ENCODE measurements at regions not wholly inside any gene's neighbourhood (a gene's known extent, or its start where the extent isn't known, plus 50 kb on each side); places are given as distances from the start of the nearest gene placed in this dataset.

DNA sequence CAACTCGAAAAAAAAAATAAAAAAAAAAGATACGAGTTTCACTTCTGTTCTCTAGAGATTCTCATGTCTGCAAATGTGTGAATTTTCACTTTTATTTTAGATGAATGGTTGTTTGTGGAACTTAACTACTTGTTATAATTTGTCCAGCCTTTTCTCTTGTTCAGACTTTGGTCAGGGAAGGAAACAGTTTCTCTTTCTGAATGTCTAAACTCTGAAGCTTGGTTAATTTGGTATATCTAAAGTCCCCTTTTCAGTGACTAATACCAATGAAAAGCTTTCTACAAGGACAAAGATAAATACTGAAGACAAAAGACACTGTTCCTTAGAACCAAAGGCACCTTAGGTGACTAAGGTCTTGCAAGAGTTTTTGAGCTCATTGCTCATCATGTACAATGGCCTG lies 144.4 kb upstream of the PIEZO2 start:
- TF ChIP-seq EGR1 (IDR thresholded peaks at IDR 0.05; ENCODE audit: low read depth in 2 of 2) (no peak), JUND (IDR thresholded peaks at IDR 0.05) (no peak), HNF4G (IDR thresholded peaks at IDR 0.05) (no peak), FOXA2 (IDR thresholded peaks at IDR 0.05) (no peak), RAD21 (IDR thresholded peaks at IDR 0.05) (no peak), GABPA (IDR thresholded peaks at IDR 0.05 in 1 of 2, conservative IDR thresholded peaks at IDR 0.05 in 1 of 2) (no peak), HNF4A (conservative IDR thresholded peaks at IDR 0.05) (no peak), NR2F2 (IDR thresholded peaks at IDR 0.05) (no peak), TAF1 (conservative IDR thresholded peaks at IDR 0.05) (no peak), YY1 (IDR thresholded peaks at IDR 0.05) (no peak), SP1 (IDR thresholded peaks at IDR 0.05) (no peak)
- TF ChIP-seq, protein P1, sequence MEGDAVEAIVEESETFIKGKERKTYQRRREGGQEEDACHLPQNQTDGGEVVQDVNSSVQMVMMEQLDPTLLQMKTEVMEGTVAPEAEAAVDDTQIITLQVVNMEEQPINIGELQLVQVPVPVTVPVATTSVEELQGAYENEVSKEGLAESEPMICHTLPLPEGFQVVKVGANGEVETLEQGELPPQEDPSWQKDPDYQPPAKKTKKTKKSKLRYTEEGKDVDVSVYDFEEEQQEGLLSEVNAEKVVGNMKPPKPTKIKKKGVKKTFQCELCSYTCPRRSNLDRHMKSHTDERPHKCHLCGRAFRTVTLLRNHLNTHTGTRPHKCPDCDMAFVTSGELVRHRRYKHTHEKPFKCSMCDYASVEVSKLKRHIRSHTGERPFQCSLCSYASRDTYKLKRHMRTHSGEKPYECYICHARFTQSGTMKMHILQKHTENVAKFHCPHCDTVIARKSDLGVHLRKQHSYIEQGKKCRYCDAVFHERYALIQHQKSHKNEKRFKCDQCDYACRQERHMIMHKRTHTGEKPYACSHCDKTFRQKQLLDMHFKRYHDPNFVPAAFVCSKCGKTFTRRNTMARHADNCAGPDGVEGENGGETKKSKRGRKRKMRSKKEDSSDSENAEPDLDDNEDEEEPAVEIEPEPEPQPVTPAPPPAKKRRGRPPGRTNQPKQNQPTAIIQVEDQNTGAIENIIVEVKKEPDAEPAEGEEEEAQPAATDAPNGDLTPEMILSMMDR (IDR thresholded peaks at IDR 0.05; ENCODE audit: low read depth, low read length, missing input control) = no peak
- TF ChIP-seq, protein P2, sequence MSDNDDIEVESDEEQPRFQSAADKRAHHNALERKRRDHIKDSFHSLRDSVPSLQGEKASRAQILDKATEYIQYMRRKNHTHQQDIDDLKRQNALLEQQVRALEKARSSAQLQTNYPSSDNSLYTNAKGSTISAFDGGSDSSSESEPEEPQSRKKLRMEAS (IDR thresholded peaks at IDR 0.05) = no peak
- TF ChIP-seq, protein P3, sequence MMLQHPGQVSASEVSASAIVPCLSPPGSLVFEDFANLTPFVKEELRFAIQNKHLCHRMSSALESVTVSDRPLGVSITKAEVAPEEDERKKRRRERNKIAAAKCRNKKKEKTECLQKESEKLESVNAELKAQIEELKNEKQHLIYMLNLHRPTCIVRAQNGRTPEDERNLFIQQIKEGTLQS (IDR thresholded peaks at IDR 0.05) = no peak

DNA sequence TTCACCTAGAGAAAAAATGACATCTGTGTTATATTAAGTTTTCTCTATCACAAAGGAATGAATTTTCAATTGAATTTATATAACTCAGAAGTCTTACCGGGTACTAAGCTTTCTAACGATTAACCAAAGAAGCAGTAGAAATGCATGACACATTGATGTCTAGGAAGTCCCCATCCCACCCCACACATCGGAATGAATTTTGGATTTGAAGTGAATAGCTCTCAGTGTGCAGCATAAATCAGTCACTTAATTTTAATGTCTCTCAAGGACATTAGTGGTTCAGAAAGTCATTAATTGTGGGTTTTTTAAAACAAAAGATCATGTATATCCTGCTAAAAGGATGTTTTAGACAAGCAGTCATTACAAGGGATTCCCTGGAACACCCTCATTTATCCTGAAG lies 141.4 kb upstream of the PIEZO2 start:
- no peak for DNase-seq (ENCODE audit: low spot score)
- no peak overlapping the region for H3K27ac ChIP-seq (ENCODE audit: low read depth in 1 of 2, low read length in 2 of 2)
- H3K36me3 ChIP-seq (ENCODE audit: control insufficient read depth in 4 of 4, insufficient read depth in 3 of 4, low read depth in 1 of 4, low read length in 3 of 4) = no peaks in the 10 kb centered on the region
- no peaks in the 10 kb centered on the region for H3K27me3 ChIP-seq (ENCODE audit: control insufficient read depth in 4 of 4, insufficient read depth in 4 of 4, low read length in 3 of 4)
- H3K4me3 ChIP-seq (ENCODE audit: low read depth in 1 of 3, low read length in 3 of 3) = no peak overlapping the region
- H3K9me3 ChIP-seq (ENCODE audit: control insufficient read depth in 4 of 4, low read length in 3 of 4) = no peaks in the 10 kb centered on the region
- H3K4me1 ChIP-seq (ENCODE audit: control insufficient read depth in 4 of 4, insufficient read depth in 4 of 4, low read length in 3 of 4) = no peaks in the 10 kb centered on the region
- 86% methylated on average over 3 of the region's 3 CpGs for WGBS
- no peak overlapping the region for H3K9ac ChIP-seq (ENCODE audit: low read depth in 1 of 2, low read length in 2 of 2)
- TF ChIP-seq SP1 (IDR thresholded peaks at IDR 0.05) = no peak

More for the DNA sequence above, 144.4 kb upstream of the PIEZO2 start:
- no peak overlapping the region for H3K9ac ChIP-seq (ENCODE audit: low read depth in 1 of 2, low read length in 2 of 2)
- H3K27ac ChIP-seq (ENCODE audit: low read depth in 1 of 2, low read length in 2 of 2) = no peak overlapping the region
- H3K4me1 ChIP-seq (ENCODE audit: control insufficient read depth in 4 of 4, insufficient read depth in 4 of 4, low read length in 3 of 4) = no peaks in the 10 kb centered on the region
- H3K4me3 ChIP-seq (ENCODE audit: low read depth in 1 of 3, low read length in 3 of 3) = no peak overlapping the region
- H3K9me3 ChIP-seq (ENCODE audit: control insufficient read depth in 4 of 4, low read length in 3 of 4) = no peaks in the 10 kb centered on the region
- no peaks in the 10 kb centered on the region for H3K27me3 ChIP-seq (ENCODE audit: control insufficient read depth in 4 of 4, insufficient read depth in 4 of 4, low read length in 3 of 4)
- no peaks in the 10 kb centered on the region for H3K36me3 ChIP-seq (ENCODE audit: control insufficient read depth in 4 of 4, insufficient read depth in 3 of 4, low read depth in 1 of 4, low read length in 3 of 4)
- 75% methylated on average over 2 of the region's 2 CpGs for WGBS
- no peak for DNase-seq (ENCODE audit: low spot score)

DNA sequence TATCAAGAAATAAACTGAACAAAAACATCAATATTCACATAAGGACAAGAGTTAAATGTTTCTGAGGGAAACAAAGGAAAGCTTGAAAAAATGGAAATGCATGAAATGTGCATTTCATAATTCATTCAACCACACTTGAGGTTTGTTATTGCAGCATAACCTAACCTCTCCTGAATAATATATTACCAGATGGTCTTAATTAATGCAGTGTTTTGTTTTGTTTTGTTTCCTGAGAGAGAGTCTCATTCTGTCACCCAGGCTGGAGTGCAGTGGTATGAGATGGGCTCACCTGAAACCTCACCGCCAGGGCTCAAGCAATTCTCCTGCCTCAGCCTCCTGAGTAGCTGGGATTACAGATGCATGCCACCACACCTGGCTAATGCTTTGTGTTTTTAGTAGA lies 139.9 kb upstream of the PIEZO2 start:
- WGBS = 100% methylated on average over 1 of the region's 1 CpG

More for the DNA sequence above, 139.9 kb upstream of the PIEZO2 start:
- Histone ChIP-seq H3K9me3 (ENCODE audit: control insufficient read depth in 4 of 4, low read length in 3 of 4) (no peaks in the 10 kb centered on the region), H3K4me3 (ENCODE audit: low read depth in 1 of 3, low read length in 3 of 3) (no peak overlapping the region), H3K27ac (ENCODE audit: low read depth in 1 of 2, low read length in 2 of 2) (no peak overlapping the region), H3K9ac (ENCODE audit: low read depth in 1 of 2, low read length in 2 of 2) (no peak overlapping the region), H3K36me3 (ENCODE audit: control insufficient read depth in 4 of 4, insufficient read depth in 3 of 4, low read depth in 1 of 4, low read length in 3 of 4) (no peaks in the 10 kb centered on the region), H3K27me3 (ENCODE audit: control insufficient read depth in 4 of 4, insufficient read depth in 4 of 4, low read length in 3 of 4) (no peaks in the 10 kb centered on the region), H3K4me1 (ENCODE audit: control insufficient read depth in 4 of 4, insufficient read depth in 4 of 4, low read length in 3 of 4) (peaks cover 0 to 6% (median 3%) of the 10 kb centered on the region in 4 donors)
- TF ChIP-seq JUND (IDR thresholded peaks at IDR 0.05) (no peak), RAD21 (IDR thresholded peaks at IDR 0.05) (no peak), HNF4G (IDR thresholded peaks at IDR 0.05) (no peak), SP1 (IDR thresholded peaks at IDR 0.05) (no peak), NR2F2 (IDR thresholded peaks at IDR 0.05) (no peak), FOXA1 (IDR thresholded peaks at IDR 0.05) (no peak)
- TF ChIP-seq, protein P4, sequence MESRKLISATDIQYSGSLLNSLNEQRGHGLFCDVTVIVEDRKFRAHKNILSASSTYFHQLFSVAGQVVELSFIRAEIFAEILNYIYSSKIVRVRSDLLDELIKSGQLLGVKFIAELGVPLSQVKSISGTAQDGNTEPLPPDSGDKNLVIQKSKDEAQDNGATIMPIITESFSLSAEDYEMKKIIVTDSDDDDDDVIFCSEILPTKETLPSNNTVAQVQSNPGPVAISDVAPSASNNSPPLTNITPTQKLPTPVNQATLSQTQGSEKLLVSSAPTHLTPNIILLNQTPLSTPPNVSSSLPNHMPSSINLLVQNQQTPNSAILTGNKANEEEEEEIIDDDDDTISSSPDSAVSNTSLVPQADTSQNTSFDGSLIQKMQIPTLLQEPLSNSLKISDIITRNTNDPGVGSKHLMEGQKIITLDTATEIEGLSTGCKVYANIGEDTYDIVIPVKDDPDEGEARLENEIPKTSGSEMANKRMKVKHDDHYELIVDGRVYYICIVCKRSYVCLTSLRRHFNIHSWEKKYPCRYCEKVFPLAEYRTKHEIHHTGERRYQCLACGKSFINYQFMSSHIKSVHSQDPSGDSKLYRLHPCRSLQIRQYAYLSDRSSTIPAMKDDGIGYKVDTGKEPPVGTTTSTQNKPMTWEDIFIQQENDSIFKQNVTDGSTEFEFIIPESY (IDR thresholded peaks at IDR 0.05) = no peak
- TF ChIP-seq, protein P1 (IDR thresholded peaks at IDR 0.05; ENCODE audit: low read depth, low read length, missing input control) = no peak
- TF ChIP-seq, protein P3 (IDR thresholded peaks at IDR 0.05) = no peak
- TF ChIP-seq, protein P5, sequence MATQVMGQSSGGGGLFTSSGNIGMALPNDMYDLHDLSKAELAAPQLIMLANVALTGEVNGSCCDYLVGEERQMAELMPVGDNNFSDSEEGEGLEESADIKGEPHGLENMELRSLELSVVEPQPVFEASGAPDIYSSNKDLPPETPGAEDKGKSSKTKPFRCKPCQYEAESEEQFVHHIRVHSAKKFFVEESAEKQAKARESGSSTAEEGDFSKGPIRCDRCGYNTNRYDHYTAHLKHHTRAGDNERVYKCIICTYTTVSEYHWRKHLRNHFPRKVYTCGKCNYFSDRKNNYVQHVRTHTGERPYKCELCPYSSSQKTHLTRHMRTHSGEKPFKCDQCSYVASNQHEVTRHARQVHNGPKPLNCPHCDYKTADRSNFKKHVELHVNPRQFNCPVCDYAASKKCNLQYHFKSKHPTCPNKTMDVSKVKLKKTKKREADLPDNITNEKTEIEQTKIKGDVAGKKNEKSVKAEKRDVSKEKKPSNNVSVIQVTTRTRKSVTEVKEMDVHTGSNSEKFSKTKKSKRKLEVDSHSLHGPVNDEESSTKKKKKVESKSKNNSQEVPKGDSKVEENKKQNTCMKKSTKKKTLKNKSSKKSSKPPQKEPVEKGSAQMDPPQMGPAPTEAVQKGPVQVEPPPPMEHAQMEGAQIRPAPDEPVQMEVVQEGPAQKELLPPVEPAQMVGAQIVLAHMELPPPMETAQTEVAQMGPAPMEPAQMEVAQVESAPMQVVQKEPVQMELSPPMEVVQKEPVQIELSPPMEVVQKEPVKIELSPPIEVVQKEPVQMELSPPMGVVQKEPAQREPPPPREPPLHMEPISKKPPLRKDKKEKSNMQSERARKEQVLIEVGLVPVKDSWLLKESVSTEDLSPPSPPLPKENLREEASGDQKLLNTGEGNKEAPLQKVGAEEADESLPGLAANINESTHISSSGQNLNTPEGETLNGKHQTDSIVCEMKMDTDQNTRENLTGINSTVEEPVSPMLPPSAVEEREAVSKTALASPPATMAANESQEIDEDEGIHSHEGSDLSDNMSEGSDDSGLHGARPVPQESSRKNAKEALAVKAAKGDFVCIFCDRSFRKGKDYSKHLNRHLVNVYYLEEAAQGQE (IDR thresholded peaks at IDR 0.05) = no peak
- TF ChIP-seq, protein P2 (IDR thresholded peaks at IDR 0.05) = no peak
- no peak for DNase-seq (ENCODE audit: low spot score)

Data from liver (tissue), 8 donors.